Pancreas (tissue), 10 donors: ENCODE measurements at regions not wholly inside any gene's neighbourhood (a gene's known extent, or its start where the extent isn't known, plus 50 kb on each side); places are given as distances from the start of the nearest gene placed in this dataset.

Source experiments
- ATAC-seq, 4 donors: fragments of 200-7000 bp; cut with Tn5 transposase; one replicate each; pipeline versions ENCODE4 v1.8.0 to v1.9.1; 2020; ENCODE audit warnings: mild to moderate bottlenecking in 4 of 4, moderate library complexity in 4 of 4
- DNase-seq, 6 donors: peaks; one replicate each; pipeline ENCODE4 v3.0.0-alpha.2; 2020
- FAIRE-seq: peaks from 2 replicates; lab custom pipeline; 2012; peaks lifted over from hg19 to GRCh38; lab: Jason Lieb, UNC
- H3K27ac ChIP-seq, 4 donors: fragments of 200-600 bp; sonication (generic); 1 replicate in 3 of 4; 2 replicates in 1 of 4; pipeline versions ENCODE4 v1.5.0 to v1.8.0; 2020
- H3K27me3 ChIP-seq, 4 donors: fragments of 200-600 bp; one replicate each; pipeline ENCODE4 v1.8.0; 2021
- H3K36me3 ChIP-seq, 3 donors: fragments of 200-600 bp; sonication (generic) in 1 of 3; one replicate each; pipeline versions ENCODE4 v1.5.0 to v1.8.0; 2020 to 2021
- H3K4me1 ChIP-seq, 3 donors: fragments of 200-600 bp; one replicate each; pipeline ENCODE4 v1.8.0; 2021
- H3K4me3 ChIP-seq, 4 donors: fragments of 200-600 bp; sonication (generic) in 2 of 4; one replicate each; pipeline versions ENCODE4 v1.5.0 to v1.8.0; 2020 to 2021
- H3K9me3 ChIP-seq, 4 donors: fragments of 200-600 bp; one replicate each; pipeline ENCODE4 v1.8.0; 2021
- CTCF ChIP-seq, 4 donors: fragments of 200-600 bp; sonication (generic) in 3 of 4; IDR thresholded peaks; one replicate each; pipeline versions ENCODE4 v1.5.0 to v1.8.0; 2021; ENCODE audit warnings: antibody characterized with exemption in 4 of 4
- WGBS, 2 donors: extraction: QIAGEN DNeasy Blood & Tissue Kit; methylation state at CpG; one replicate each; pipeline ENCODE4 v1.1.7; 2013; 5-methylcytosine and 5-hydroxymethylcytosine counted together
- intact Hi-C, 3 donors: fragments of 100-400 bp; cut with DNase I; formaldehyde crosslinking; loops; one replicate each; pipeline versions ENCODE4 v1.11.1 to v1.14.2; 2022
- donor health status: healthy with polysubstance abuse.
- donor health status: DM: no; HTN: no; CAD: no; lungs with moderate emphysema.
- donor health status: DM: no; HTN: no; CAD: no.
- donor health status: control.
- donor health status: control.
- donor health status: Bipolar disorder and iron deficiency.
- donor health status: DM: yes; HTN: yes; CAD: no.
- donor health status: DM: no; HTN: no; CAD: no.
- donor health status: DM: no; HTN: no; CAD: no.
- donor health status: DM: yes; HTN: yes; CAD: no.

GRCh38 chr12:56872366-56872765 lies 61.8 kb downstream of the SDR9C7 start:
- Histone ChIP-seq H3K27me3 (no peaks in the 10 kb centered on the region), H3K27ac (no peak overlapping the region), H3K4me1 (no peaks in the 10 kb centered on the region), H3K4me3 (no peak overlapping the region), H3K36me3 (no peaks in the 10 kb centered on the region), H3K9me3 (no peaks in the 10 kb centered on the region)
- FAIRE-seq (no peak), DNase-seq (no peak), ATAC-seq (no peak)
- no peak for TF ChIP-seq CTCF (IDR thresholded peaks at IDR 0.05)
- intact Hi-C loops = no loop called here

GRCh38 chr12:56867216-56867615 lies 67.0 kb downstream of the SDR9C7 start:
- H3K9me3 ChIP-seq = peaks cover 0 to 4% (median 2%) of the 10 kb centered on the region in 4 donors
- H3K4me1 ChIP-seq = no peaks in the 10 kb centered on the region
- ATAC-seq = no peak
- H3K27ac ChIP-seq = no peak overlapping the region
- intact Hi-C loops = no loop called here
- TF ChIP-seq CTCF (IDR thresholded peaks at IDR 0.05) = no peak
- no peak for FAIRE-seq
- 20 to 28% methylated on average over 1 of the region's 1 CpG for WGBS, 2 donors
- no peak for DNase-seq
- H3K36me3 ChIP-seq = no peaks in the 10 kb centered on the region
- H3K4me3 ChIP-seq = no peak overlapping the region
- no peaks in the 10 kb centered on the region for H3K27me3 ChIP-seq

- FAIRE-seq = no peak
- H3K9me3 ChIP-seq = peaks cover 0 to 4% (median 2%) of the 10 kb centered on the region in 4 donors
Observed at GRCh38 chr12:56866493-56866892, 67.7 kb downstream of the SDR9C7 start.

GRCh38 chr12:56864318-56864717 lies 69.9 kb downstream of the SDR9C7 start:
- 77 to 85% methylated on average over 2 of the region's 2 CpGs for WGBS, 2 donors

More at GRCh38 chr12:56866493-56866892, 67.7 kb downstream of the SDR9C7 start:
- H3K4me1 ChIP-seq = no peaks in the 10 kb centered on the region
- 56 to 76% methylated on average over 1 of the region's 1 CpG for WGBS, 2 donors
- no peak for TF ChIP-seq CTCF (IDR thresholded peaks at IDR 0.05)
- intact Hi-C loops = no loop called here
- no peaks in the 10 kb centered on the region for H3K36me3 ChIP-seq
- no peaks in the 10 kb centered on the region for H3K27me3 ChIP-seq
- H3K27ac ChIP-seq = no peak overlapping the region
- no peak for DNase-seq
- no peak for ATAC-seq
- H3K4me3 ChIP-seq = no peak overlapping the region

GRCh38 chr12:56863789-56864188 lies 70.4 kb downstream of the SDR9C7 start:
- no peaks in the 10 kb centered on the region for H3K4me1 ChIP-seq
- no peaks in the 10 kb centered on the region for H3K27me3 ChIP-seq
- intact Hi-C loops = no loop called here
- no peaks in the 10 kb centered on the region for H3K36me3 ChIP-seq
- no peak overlapping the region for H3K4me3 ChIP-seq
- peaks cover 0 to 4% (median 2%) of the 10 kb centered on the region in 4 donors for H3K9me3 ChIP-seq
- no peak for FAIRE-seq
- no peak for TF ChIP-seq CTCF (IDR thresholded peaks at IDR 0.05)
- no peak overlapping the region for H3K27ac ChIP-seq
- no peak for DNase-seq
- ATAC-seq = no peak

More at GRCh38 chr12:56864318-56864717, 69.9 kb downstream of the SDR9C7 start:
- H3K36me3 ChIP-seq = no peaks in the 10 kb centered on the region
- ATAC-seq (no peak), FAIRE-seq (no peak), DNase-seq (no peak)
- H3K27ac ChIP-seq = no peak overlapping the region
- no peaks in the 10 kb centered on the region for H3K4me1 ChIP-seq
- H3K4me3 ChIP-seq = no peak overlapping the region
- peaks cover 0 to 4% (median 2%) of the 10 kb centered on the region in 4 donors for H3K9me3 ChIP-seq
- H3K27me3 ChIP-seq = no peaks in the 10 kb centered on the region
- intact Hi-C loops = no loop called here
- TF ChIP-seq CTCF (IDR thresholded peaks at IDR 0.05) = no peak
